WTC11 (cell line): ENCODE measurements at regions not wholly inside any gene's neighbourhood (a gene's known extent, or its start where the extent isn't known, plus 50 kb on each side); places are given as distances from the start of the nearest gene placed in this dataset.

Experiments
- ATAC-seq: fragments of 200-7000 bp; cut with Tn5 transposase; 2 replicates; pipeline ENCODE4 v1.10.0; 2021; ENCODE audit warnings: mild to moderate bottlenecking, moderate library complexity
- CTCF ChIA-PET: fragments of 300-600 bp; sonication (Branson Sonifier 250); formaldehyde crosslinking; loops from one replicate; lab custom pipeline; 2021; ENCODE audit warnings: antibody characterized with exemption; lab: Charles Lee
- POLR2A ChIA-PET: fragments of 350-600 bp; sonication (Branson Sonifier 250); formaldehyde crosslinking; loops from one replicate; lab custom pipeline; 2021; ENCODE audit warnings: antibody characterized with exemption; lab: Charles Lee
- DNase-seq: peaks from one replicate; pipeline ENCODE4 v3.0.0; 2021; ENCODE audit warnings: low spot score
- H3K27ac Mint-ChIP-seq: 2 replicates; pipeline ENCODE4 v1.8.0; 2021; ENCODE audit warnings: mixed read lengths
- H3K27me3 Mint-ChIP-seq: 2 replicates; pipeline ENCODE4 v1.8.0; 2021; ENCODE audit warnings: low read depth, mild to moderate bottlenecking, moderate library complexity, mixed read lengths
- H3K36me3 Mint-ChIP-seq: 2 replicates; pipeline ENCODE4 v1.8.0; 2021; ENCODE audit warnings: mixed read lengths
- H3K4me1 Mint-ChIP-seq: 2 replicates; pipeline ENCODE4 v1.8.0; 2022; ENCODE audit warnings: mixed read lengths
- H3K4me3 Mint-ChIP-seq: 2 replicates; pipeline ENCODE4 v1.8.0; 2021; ENCODE audit warnings: mild to moderate bottlenecking, moderate library complexity, mixed read lengths
- H3K9me3 Mint-ChIP-seq: 2 replicates; pipeline ENCODE4 v1.8.0; 2021; ENCODE audit warnings: mixed read lengths
- AFF4 ChIP-seq: sonication (generic); formaldehyde crosslinking; IDR thresholded peaks from 2 replicates; pipeline ENCODE4 v1.8.1; 2023; ENCODE audit warnings: mild to moderate bottlenecking, missing genetic modification reagents, borderline replicate concordance
- CBFB ChIP-seq: sonication (generic); formaldehyde crosslinking; IDR thresholded peaks from 2 replicates; pipeline ENCODE4 v1.8.1; 2022; ENCODE audit warnings: mild to moderate bottlenecking, low read depth, missing genetic modification reagents
- CDX4 ChIP-seq: fragments of 250-450 bp; sonication (Bioruptor Pico); IDR thresholded peaks from 2 replicates; pipeline ENCODE4 v1.9.0; 2021; ENCODE audit warnings: moderate library complexity, mild to moderate bottlenecking, inconsistent platforms, borderline replicate concordance
- FOXK1 ChIP-seq: sonication (generic); formaldehyde crosslinking; IDR thresholded peaks from 2 replicates; pipeline ENCODE4 v1.8.0; 2022; ENCODE audit warnings: mild to moderate bottlenecking, moderate library complexity, missing genetic modification reagents
- GABPB1 ChIP-seq: sonication (generic); formaldehyde crosslinking; IDR thresholded peaks from 2 replicates; pipeline ENCODE4 v1.8.1; 2023; ENCODE audit warnings: mild to moderate bottlenecking, missing genetic modification reagents
- GTF2I ChIP-seq: fragments of 250-450 bp; sonication (Bioruptor Pico); conservative IDR thresholded peaks from 2 replicates; pipeline ENCODE4 v1.4.0; 2021; ENCODE audit warnings: mild to moderate bottlenecking
- HMGA2 ChIP-seq: fragments of 250-450 bp; sonication (Bioruptor Pico); IDR thresholded peaks from 2 replicates; pipeline ENCODE4 v1.4.0; 2021; ENCODE audit warnings: mild to moderate bottlenecking, moderate library complexity
- HMGXB4 ChIP-seq: sonication (generic); formaldehyde crosslinking; IDR thresholded peaks from 2 replicates; pipeline ENCODE4 v1.8.1; 2023; ENCODE audit warnings: mild to moderate bottlenecking, moderate library complexity, missing genetic modification reagents
- JAZF1 ChIP-seq: fragments of 250-450 bp; sonication (Bioruptor Pico); IDR thresholded peaks from 2 replicates; pipeline ENCODE4 v1.9.0; 2021; ENCODE audit warnings: moderate library complexity, mild to moderate bottlenecking, inconsistent platforms
- NFE2L1 ChIP-seq: sonication (generic); formaldehyde crosslinking; IDR thresholded peaks from 2 replicates; pipeline ENCODE4 v1.8.1; 2023; ENCODE audit warnings: missing genetic modification reagents
- NR2C2 ChIP-seq: sonication (generic); formaldehyde crosslinking; IDR thresholded peaks from 2 replicates; pipeline ENCODE4 v1.8.0; 2022; ENCODE audit warnings: mild to moderate bottlenecking, missing genetic modification reagents
- TP53 ChIP-seq: sonication (generic); formaldehyde crosslinking; IDR thresholded peaks from 2 replicates; pipeline ENCODE4 v1.8.1; 2023; ENCODE audit warnings: mild to moderate bottlenecking, missing genetic modification reagents
- ZMAT4 ChIP-seq: fragments of 250-450 bp; sonication (Bioruptor Pico); IDR thresholded peaks from 2 replicates; pipeline ENCODE4 v1.9.0; 2021; ENCODE audit warnings: mild to moderate bottlenecking
- ZNF121 ChIP-seq: sonication (generic); formaldehyde crosslinking; IDR thresholded peaks from 2 replicates; pipeline ENCODE4 v1.8.0; 2023; ENCODE audit warnings: missing genetic modification reagents
- ZNF532 ChIP-seq: fragments of 250-450 bp; sonication (Bioruptor Pico); IDR thresholded peaks from 2 replicates; pipeline ENCODE4 v1.9.0; 2021; ENCODE audit warnings: mild to moderate bottlenecking, borderline replicate concordance
- TF ChIP-seq, protein P1 (sequence below): sonication (generic); formaldehyde crosslinking; conservative IDR thresholded peaks from 2 replicates; pipeline ENCODE4 v1.8.1; 2023; ENCODE audit warnings: mild to moderate bottlenecking, low read depth, missing genetic modification reagents, moderate library complexity
- TF ChIP-seq, protein P2 (sequence below): fragments of 200-600 bp; IDR thresholded peaks from 2 replicates; pipeline ENCODE4 v1.8.0; 2022; ENCODE audit warnings: antibody characterized with exemption
- TF ChIP-seq, protein P3 (sequence below): sonication (generic); formaldehyde crosslinking; IDR thresholded peaks from 2 replicates; pipeline ENCODE4 v1.8.0; 2022; ENCODE audit warnings: mild to moderate bottlenecking, missing genetic modification reagents

GRCh38 chr11:42526426-42526825 is 785.4 kb upstream of the API5 start:
- Mint-ChIP-seq H3K4me1 (peaks cover 27% of the 10 kb centered on the region), H3K27ac (no peak overlapping the region), H3K36me3 (no peaks in the 10 kb centered on the region), H3K27me3 (no peaks in the 10 kb centered on the region), H3K4me3 (no peak overlapping the region), H3K9me3 (no peaks in the 10 kb centered on the region)
- no peak for DNase-seq
- POLR2A ChIA-PET: no interaction called here
- CTCF ChIA-PET: interaction anchor here (1.2 to 1.4 kb wide), 2 partner anchors 604 to 756 kb away, joined by 3 to 4 read pairs; no protein-coding TSS in a partner anchor
- TF ChIP-seq NR2C2: no peak
- no peak for TF ChIP-seq GABPB1 (CRISPR knock-in tag)
- no peak for TF ChIP-seq ZMAT4
- TF ChIP-seq JAZF1 (CRISPR knock-in tag): no peak
- TF ChIP-seq, protein P1, sequence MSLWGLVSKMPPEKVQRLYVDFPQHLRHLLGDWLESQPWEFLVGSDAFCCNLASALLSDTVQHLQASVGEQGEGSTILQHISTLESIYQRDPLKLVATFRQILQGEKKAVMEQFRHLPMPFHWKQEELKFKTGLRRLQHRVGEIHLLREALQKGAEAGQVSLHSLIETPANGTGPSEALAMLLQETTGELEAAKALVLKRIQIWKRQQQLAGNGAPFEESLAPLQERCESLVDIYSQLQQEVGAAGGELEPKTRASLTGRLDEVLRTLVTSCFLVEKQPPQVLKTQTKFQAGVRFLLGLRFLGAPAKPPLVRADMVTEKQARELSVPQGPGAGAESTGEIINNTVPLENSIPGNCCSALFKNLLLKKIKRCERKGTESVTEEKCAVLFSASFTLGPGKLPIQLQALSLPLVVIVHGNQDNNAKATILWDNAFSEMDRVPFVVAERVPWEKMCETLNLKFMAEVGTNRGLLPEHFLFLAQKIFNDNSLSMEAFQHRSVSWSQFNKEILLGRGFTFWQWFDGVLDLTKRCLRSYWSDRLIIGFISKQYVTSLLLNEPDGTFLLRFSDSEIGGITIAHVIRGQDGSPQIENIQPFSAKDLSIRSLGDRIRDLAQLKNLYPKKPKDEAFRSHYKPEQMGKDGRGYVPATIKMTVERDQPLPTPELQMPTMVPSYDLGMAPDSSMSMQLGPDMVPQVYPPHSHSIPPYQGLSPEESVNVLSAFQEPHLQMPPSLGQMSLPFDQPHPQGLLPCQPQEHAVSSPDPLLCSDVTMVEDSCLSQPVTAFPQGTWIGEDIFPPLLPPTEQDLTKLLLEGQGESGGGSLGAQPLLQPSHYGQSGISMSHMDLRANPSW (CRISPR knock-in tag): no peak
- no peak for TF ChIP-seq TP53 (CRISPR knock-in tag)
- ATAC-seq: no peak; the same call in 1 of the 2 replicates

GRCh38 chr11:42528471-42528870 is 783.3 kb upstream of the API5 start:
- TF ChIP-seq NFE2L1 (CRISPR knock-in tag) (no peak), CBFB (no peak), ZNF532 (CRISPR knock-in tag) (no peak), GTF2I (CRISPR knock-in tag) (no peak), CDX4 (CRISPR knock-in tag) (no peak), FOXK1 (no peak), AFF4 (CRISPR knock-in tag) (no peak), HMGA2 (CRISPR knock-in tag) (no peak), HMGXB4 (CRISPR knock-in tag) (no peak), ZNF121 (CRISPR knock-in tag) (no peak)
- TF ChIP-seq, protein P2, sequence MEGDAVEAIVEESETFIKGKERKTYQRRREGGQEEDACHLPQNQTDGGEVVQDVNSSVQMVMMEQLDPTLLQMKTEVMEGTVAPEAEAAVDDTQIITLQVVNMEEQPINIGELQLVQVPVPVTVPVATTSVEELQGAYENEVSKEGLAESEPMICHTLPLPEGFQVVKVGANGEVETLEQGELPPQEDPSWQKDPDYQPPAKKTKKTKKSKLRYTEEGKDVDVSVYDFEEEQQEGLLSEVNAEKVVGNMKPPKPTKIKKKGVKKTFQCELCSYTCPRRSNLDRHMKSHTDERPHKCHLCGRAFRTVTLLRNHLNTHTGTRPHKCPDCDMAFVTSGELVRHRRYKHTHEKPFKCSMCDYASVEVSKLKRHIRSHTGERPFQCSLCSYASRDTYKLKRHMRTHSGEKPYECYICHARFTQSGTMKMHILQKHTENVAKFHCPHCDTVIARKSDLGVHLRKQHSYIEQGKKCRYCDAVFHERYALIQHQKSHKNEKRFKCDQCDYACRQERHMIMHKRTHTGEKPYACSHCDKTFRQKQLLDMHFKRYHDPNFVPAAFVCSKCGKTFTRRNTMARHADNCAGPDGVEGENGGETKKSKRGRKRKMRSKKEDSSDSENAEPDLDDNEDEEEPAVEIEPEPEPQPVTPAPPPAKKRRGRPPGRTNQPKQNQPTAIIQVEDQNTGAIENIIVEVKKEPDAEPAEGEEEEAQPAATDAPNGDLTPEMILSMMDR: no peak
- TF ChIP-seq, protein P3, sequence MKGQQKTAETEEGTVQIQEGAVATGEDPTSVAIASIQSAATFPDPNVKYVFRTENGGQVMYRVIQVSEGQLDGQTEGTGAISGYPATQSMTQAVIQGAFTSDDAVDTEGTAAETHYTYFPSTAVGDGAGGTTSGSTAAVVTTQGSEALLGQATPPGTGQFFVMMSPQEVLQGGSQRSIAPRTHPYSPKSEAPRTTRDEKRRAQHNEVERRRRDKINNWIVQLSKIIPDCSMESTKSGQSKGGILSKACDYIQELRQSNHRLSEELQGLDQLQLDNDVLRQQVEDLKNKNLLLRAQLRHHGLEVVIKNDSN: no peak

More at GRCh38 chr11:42528471-42528870, 783.3 kb upstream of the API5 start:
- Mint-ChIP-seq H3K36me3 (no peaks in the 10 kb centered on the region), H3K4me1 (peaks cover 27% of the 10 kb centered on the region), H3K9me3 (no peaks in the 10 kb centered on the region), H3K27me3 (no peaks in the 10 kb centered on the region), H3K27ac (no peak overlapping the region), H3K4me3 (no peak overlapping the region)
- DNase-seq: no peak
- ChIA-PET POLR2A (no interaction called here), CTCF (no interaction called here)
- no peak for ATAC-seq
